ENCODE measurements at regions not wholly inside any gene's neighbourhood (a gene's known extent, or its start where the extent isn't known, plus 50 kb on each side); places are given as distances from the start of the nearest gene placed in this dataset.

DNA sequence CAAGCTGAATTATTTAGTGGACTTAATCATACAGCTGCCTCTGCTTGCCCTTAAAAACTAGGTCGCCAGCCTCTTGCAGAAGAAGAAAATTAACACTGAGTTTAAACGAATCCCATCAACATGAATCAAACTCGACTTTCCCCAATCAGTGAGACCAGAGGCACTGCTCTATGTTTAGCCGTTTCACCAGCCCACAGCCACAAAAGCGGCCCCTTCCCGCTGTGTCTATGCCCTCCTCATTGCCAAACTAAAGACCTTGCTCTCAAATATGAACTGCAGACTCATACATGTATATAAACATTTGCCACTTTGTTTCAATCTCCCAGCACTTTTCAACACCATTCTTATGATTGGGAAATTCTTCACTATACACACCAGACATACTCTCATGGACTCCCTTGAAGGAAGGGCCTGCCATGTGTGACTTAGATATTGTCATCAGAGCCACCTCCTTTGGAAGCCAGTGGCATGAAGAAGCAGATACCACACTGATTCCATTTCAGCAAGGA is 105.8 kb upstream of the ADGRF1 start:
- DNase-seq (no peak), ATAC-seq (no peak)
- Mint-ChIP-seq H3K27ac (no peak overlapping the region), H3K27me3 (ENCODE audit: low read depth) (peaks cover 5% of the 10 kb centered on the region), H3K36me3 (ENCODE audit: low read depth) (no peaks in the 10 kb centered on the region), H3K9me3 (ENCODE audit: insufficient read depth) (no peaks in the 10 kb centered on the region), H3K4me3 (no peak overlapping the region), H3K4me1 (ENCODE audit: low read depth) (no peaks in the 10 kb centered on the region)
- CTCF ChIA-PET = no interaction called here
- POLR2A ChIA-PET = no interaction called here

- no peak overlapping the region for H3K4me3 Mint-ChIP-seq
- ATAC-seq (no peak), DNase-seq (no peak)
- ChIA-PET CTCF (no interaction called here), POLR2A (no interaction called here)
- no peaks in the 10 kb centered on the region for H3K4me1 Mint-ChIP-seq (ENCODE audit: low read depth)
- H3K27ac Mint-ChIP-seq = no peak overlapping the region
- no peaks in the 10 kb centered on the region for H3K9me3 Mint-ChIP-seq (ENCODE audit: insufficient read depth)
- H3K27me3 Mint-ChIP-seq (ENCODE audit: low read depth) = peaks cover 5% of the 10 kb centered on the region
- H3K36me3 Mint-ChIP-seq (ENCODE audit: low read depth) = no peaks in the 10 kb centered on the region
Observed at GRCh38 chr6:47147175-47147727, 105.1 kb upstream of the ADGRF1 start.

GRCh38 chr6:47146431-47147174 is 104.5 kb upstream of the ADGRF1 start:
- Mint-ChIP-seq H3K9me3 (ENCODE audit: insufficient read depth) (no peaks in the 10 kb centered on the region), H3K36me3 (ENCODE audit: low read depth) (no peaks in the 10 kb centered on the region), H3K27me3 (ENCODE audit: low read depth) (peaks cover 5% of the 10 kb centered on the region), H3K4me1 (ENCODE audit: low read depth) (no peaks in the 10 kb centered on the region), H3K27ac (no peak overlapping the region), H3K4me3 (no peak overlapping the region)
- ATAC-seq (no peak), DNase-seq (no peak)
- POLR2A ChIA-PET = no interaction called here
- CTCF ChIA-PET = no interaction called here

- DNase-seq = no peak
- Mint-ChIP-seq H3K27ac (no peak overlapping the region), H3K4me3 (no peak overlapping the region), H3K36me3 (ENCODE audit: low read depth) (no peaks in the 10 kb centered on the region), H3K4me1 (ENCODE audit: low read depth) (no peaks in the 10 kb centered on the region), H3K27me3 (ENCODE audit: low read depth) (peaks cover 1% of the 10 kb centered on the region), H3K9me3 (ENCODE audit: insufficient read depth) (no peaks in the 10 kb centered on the region)
- CTCF ChIA-PET = no interaction called here
- no peak for ATAC-seq
- POLR2A ChIA-PET = no interaction called here
Observed at GRCh38 chr6:47145212-47145611, 103.1 kb upstream of the ADGRF1 start.

DNA sequence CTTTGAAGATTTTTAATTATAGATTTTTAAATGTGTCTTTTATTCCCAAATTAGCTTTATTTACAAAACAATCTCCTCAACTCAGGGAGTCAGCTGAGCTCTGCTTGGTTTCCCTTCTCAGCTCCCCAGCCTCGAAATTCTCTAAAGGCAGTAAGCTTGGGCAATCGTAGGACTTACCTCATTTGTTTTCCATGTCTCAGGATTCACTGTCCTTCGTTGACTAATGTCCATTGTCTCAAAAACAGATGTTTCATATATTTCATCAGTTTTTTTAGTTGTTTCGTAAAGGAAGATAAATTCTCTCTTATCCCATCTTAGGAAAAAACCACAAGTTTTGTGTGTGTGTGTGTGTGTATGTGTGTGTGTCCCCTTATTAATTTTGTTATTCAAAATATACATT is 102.2 kb upstream of the ADGRF1 start:
- Mint-ChIP-seq H3K4me1 (ENCODE audit: low read depth) (no peaks in the 10 kb centered on the region), H3K27ac (no peak overlapping the region), H3K36me3 (ENCODE audit: low read depth) (no peaks in the 10 kb centered on the region), H3K27me3 (ENCODE audit: low read depth) (peaks cover 1% of the 10 kb centered on the region), H3K4me3 (no peak overlapping the region), H3K9me3 (ENCODE audit: insufficient read depth) (no peaks in the 10 kb centered on the region)
- ChIA-PET CTCF (no interaction called here), POLR2A (no interaction called here)
- DNase-seq (no peak), ATAC-seq (no peak)

- ChIA-PET POLR2A (no interaction called here), CTCF (no interaction called here)
- DNase-seq (no peak), ATAC-seq (no peak)
- Mint-ChIP-seq H3K4me1 (ENCODE audit: low read depth) (no peaks in the 10 kb centered on the region), H3K27me3 (ENCODE audit: low read depth) (peaks cover 1% of the 10 kb centered on the region), H3K9me3 (ENCODE audit: insufficient read depth) (no peaks in the 10 kb centered on the region), H3K27ac (no peak overlapping the region), H3K4me3 (no peak overlapping the region), H3K36me3 (ENCODE audit: low read depth) (no peaks in the 10 kb centered on the region)
Observed at GRCh38 chr6:47141963-47142362, 99.8 kb upstream of the ADGRF1 start.

DNA sequence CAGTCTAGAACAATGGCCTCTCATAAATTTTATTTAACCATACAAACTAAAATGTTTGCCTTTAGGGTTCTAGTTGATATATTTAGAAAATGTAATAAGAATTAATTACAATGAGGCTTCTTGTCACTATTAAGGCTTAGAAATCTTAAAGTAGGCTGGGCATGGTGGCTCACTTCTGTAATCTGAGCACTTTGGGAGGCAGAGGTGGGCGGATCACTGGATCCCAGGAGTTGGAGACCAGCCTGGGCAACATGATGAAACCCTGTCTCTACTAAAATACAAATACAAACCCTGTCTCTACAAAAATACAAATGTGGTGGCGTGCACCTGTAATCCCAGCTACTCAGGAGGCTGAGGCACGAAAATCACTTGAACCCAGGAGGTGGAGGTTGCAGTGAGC is 99.0 kb upstream of the ADGRF1 start:
- H3K36me3 Mint-ChIP-seq (ENCODE audit: low read depth) = no peaks in the 10 kb centered on the region
- ATAC-seq (no peak), DNase-seq (no peak)
- no peak overlapping the region for H3K4me3 Mint-ChIP-seq
- no peak overlapping the region for H3K27ac Mint-ChIP-seq
- H3K27me3 Mint-ChIP-seq (ENCODE audit: low read depth) = no peaks in the 10 kb centered on the region
- H3K9me3 Mint-ChIP-seq (ENCODE audit: insufficient read depth) = no peaks in the 10 kb centered on the region
- CTCF ChIA-PET = no interaction called here
- no peaks in the 10 kb centered on the region for H3K4me1 Mint-ChIP-seq (ENCODE audit: low read depth)
- POLR2A ChIA-PET = no interaction called here

DNA sequence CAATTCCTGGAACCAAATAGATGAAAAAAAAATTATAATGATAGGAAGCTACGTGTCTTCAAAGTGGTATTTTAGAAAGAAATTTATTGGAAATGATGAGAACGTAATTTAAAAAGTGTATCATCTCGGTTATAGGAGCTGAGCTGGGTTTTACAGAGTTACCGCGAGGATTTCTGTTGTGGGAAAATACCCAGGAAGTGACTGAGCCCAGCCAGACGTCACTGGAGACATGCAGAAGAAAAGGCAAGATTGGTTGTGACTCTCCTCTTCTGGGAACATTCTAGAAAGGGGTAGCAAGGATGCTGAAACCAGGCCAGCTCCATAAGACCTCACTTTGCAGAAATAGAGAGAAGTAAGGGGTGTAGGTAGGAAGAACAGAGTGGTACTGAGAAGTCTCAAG is 95.9 kb upstream of the ADGRF1 start:
- ChIA-PET POLR2A (interaction anchor here (0.6 kb wide), 1 partner anchor 383 kb away, joined by 3 read pairs; no protein-coding TSS in a partner anchor), CTCF (interaction anchor here (0.7 kb wide), 1 partner anchor 42 kb away, joined by 3 read pairs; no protein-coding TSS in a partner anchor)
- DNase-seq = no peak
- no peak overlapping the region for H3K4me3 Mint-ChIP-seq
- H3K27me3 Mint-ChIP-seq (ENCODE audit: low read depth) = no peaks in the 10 kb centered on the region
- no peaks in the 10 kb centered on the region for H3K9me3 Mint-ChIP-seq (ENCODE audit: insufficient read depth)
- no peak for ATAC-seq
- H3K27ac Mint-ChIP-seq = no peak overlapping the region
- H3K4me1 Mint-ChIP-seq (ENCODE audit: low read depth) = peaks cover 4% of the 10 kb centered on the region
- no peaks in the 10 kb centered on the region for H3K36me3 Mint-ChIP-seq (ENCODE audit: low read depth)

GRCh38 chr6:47137073-47137472 is 94.9 kb upstream of the ADGRF1 start:
- ChIA-PET POLR2A (no interaction called here), CTCF (no interaction called here)
- Mint-ChIP-seq H3K27ac (no peak overlapping the region), H3K27me3 (ENCODE audit: low read depth) (no peaks in the 10 kb centered on the region), H3K36me3 (ENCODE audit: low read depth) (no peaks in the 10 kb centered on the region), H3K9me3 (ENCODE audit: insufficient read depth) (no peaks in the 10 kb centered on the region), H3K4me1 (ENCODE audit: low read depth) (peaks cover 4% of the 10 kb centered on the region), H3K4me3 (no peak overlapping the region)
- no peak for DNase-seq
- ATAC-seq = no peak

DNA sequence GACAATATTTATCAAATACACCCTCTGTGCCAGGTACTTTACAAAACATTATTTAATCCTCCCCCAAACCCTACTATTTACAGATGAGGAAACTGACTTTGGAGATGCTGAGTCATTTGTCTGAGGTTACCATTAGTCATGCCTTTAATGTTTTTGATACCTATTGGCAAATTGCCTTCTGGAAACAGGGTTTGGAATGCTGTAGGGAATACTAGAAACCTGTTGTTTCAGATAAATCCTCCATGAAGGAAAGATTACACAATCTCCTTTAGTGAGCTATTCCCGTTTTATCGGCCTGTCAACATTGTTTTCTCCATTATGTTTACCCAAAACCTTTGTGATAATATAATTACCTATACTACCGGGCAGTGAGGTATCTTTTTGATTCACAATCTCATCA is 93.6 kb upstream of the ADGRF1 start:
- Mint-ChIP-seq H3K27me3 (ENCODE audit: low read depth) (no peaks in the 10 kb centered on the region), H3K36me3 (ENCODE audit: low read depth) (no peaks in the 10 kb centered on the region)

GRCh38 chr6:47134476-47135189 is 92.5 kb upstream of the ADGRF1 start:
- no peak overlapping the region for H3K4me3 Mint-ChIP-seq
- DNase-seq (no peak), ATAC-seq (no peak)
- no peaks in the 10 kb centered on the region for H3K36me3 Mint-ChIP-seq (ENCODE audit: low read depth)
- POLR2A ChIA-PET = no interaction called here
- CTCF ChIA-PET = no interaction called here
- H3K27ac Mint-ChIP-seq = no peak overlapping the region
- no peaks in the 10 kb centered on the region for H3K27me3 Mint-ChIP-seq (ENCODE audit: low read depth)
- H3K4me1 Mint-ChIP-seq (ENCODE audit: low read depth) = peaks cover 4% of the 10 kb centered on the region
- H3K9me3 Mint-ChIP-seq (ENCODE audit: insufficient read depth) = no peaks in the 10 kb centered on the region

More for the DNA sequence above, 93.6 kb upstream of the ADGRF1 start:
- Mint-ChIP-seq H3K9me3 (ENCODE audit: insufficient read depth) (no peaks in the 10 kb centered on the region), H3K27ac (no peak overlapping the region), H3K4me3 (no peak overlapping the region), H3K4me1 (ENCODE audit: low read depth) (peaks cover 4% of the 10 kb centered on the region)
- no peak for DNase-seq
- CTCF ChIA-PET = no interaction called here
- no peak for ATAC-seq
- POLR2A ChIA-PET = no interaction called here

DNA sequence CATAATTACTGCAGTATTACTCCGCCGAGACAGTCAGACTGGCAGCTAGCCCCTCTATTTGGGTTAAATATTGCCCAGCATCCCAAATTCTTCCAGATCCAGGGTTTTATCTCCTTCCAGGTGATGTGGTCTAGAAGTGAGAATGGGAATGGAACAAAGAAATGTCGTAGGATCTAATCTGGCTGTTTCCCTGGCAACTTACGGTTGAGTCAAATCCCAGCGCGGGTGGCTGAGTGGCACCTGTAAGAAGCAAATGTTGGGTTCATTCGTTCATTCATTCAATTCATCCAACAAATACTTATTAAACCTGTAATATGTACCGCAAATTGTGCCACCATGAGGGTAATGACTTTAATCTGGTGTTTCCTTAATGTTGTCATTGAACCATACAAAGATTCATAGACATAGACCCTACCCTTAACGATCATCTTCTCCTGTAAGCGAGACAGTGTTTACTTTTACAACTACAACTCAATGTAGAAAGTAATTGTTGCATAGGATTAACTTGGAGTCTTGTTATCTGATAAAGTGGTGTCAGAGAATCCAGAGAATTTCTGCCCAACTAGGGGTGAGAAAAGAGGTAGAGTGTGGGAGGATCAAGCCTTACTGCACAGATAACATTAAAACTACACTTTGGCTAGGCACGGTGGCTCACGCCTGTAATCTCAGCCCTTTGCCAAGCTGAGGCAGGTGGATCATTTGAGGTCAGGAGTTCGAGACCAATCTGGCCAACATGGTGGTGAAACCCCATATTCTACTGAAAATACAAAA is 91.3 kb upstream of the ADGRF1 start:
- ATAC-seq (no peak), DNase-seq (no peak)
- ChIA-PET POLR2A (no interaction called here), CTCF (no interaction called here)
- Mint-ChIP-seq H3K36me3 (ENCODE audit: low read depth) (no peaks in the 10 kb centered on the region), H3K9me3 (ENCODE audit: insufficient read depth) (no peaks in the 10 kb centered on the region), H3K27ac (no peak overlapping the region), H3K4me1 (ENCODE audit: low read depth) (peaks cover 4% of the 10 kb centered on the region), H3K27me3 (ENCODE audit: low read depth) (no peaks in the 10 kb centered on the region), H3K4me3 (no peak overlapping the region)

Measured in activated CD8-positive, alpha-beta T cell treated with anti-CD3 and anti-CD28 coated beads, Interleukin-2, amount 10 ng/mL, durations not matched to agents 7 days and 5 days (primary cell).